Activated naive CD4-positive, alpha-beta T cell treated with anti-CD3 and anti-CD28 coated beads, Interleukin-2, amount 50 U/mL, for 72 hours (primary cell): ENCODE measurements at regions not wholly inside any gene's neighbourhood (a gene's known extent, or its start where the extent isn't known, plus 50 kb on each side); places are given as distances from the start of the nearest gene placed in this dataset.

ENCODE experiments used
- ATAC-seq, 2 donors: fragments of 150-1000 bp; cut with Tn5 transposase; 2 replicates each; pipeline ENCODE4 v1.10.0; 2021; ENCODE audit warnings: mild to moderate bottlenecking in 2 of 2, moderate library complexity in 2 of 2
- DNase-seq, 2 donors: peaks; one replicate each; pipeline ENCODE4 v3.0.0; 2021 to 2022; ENCODE audit warnings: low spot score in 2 of 2
- H3K27ac Mint-ChIP-seq, 2 donors: one replicate each; pipeline ENCODE4 v1.8.0; 2022; ENCODE audit warnings: mild to moderate bottlenecking in 2 of 2, mixed read lengths in 2 of 2
- H3K36me3 Mint-ChIP-seq, 2 donors: one replicate each; pipeline ENCODE4 v1.8.0; 2022; ENCODE audit warnings: mixed read lengths in 2 of 2
- H3K9me3 Mint-ChIP-seq, 2 donors: one replicate each; pipeline ENCODE4 v1.8.0; 2022; ENCODE audit warnings: mixed read lengths in 2 of 2

GRCh38 chr2:226452768-226453167, 346.9 kb downstream of the IRS1 start:
- H3K36me3 Mint-ChIP-seq: peaks cover 0 to 6% of the 10 kb centered on the region in 2 donors
- no peak overlapping the region for H3K27ac Mint-ChIP-seq
- no peak for ATAC-seq
- DNase-seq: no peak
- peaks cover 6 to 14% of the 10 kb centered on the region in 2 donors for H3K9me3 Mint-ChIP-seq

DNA sequence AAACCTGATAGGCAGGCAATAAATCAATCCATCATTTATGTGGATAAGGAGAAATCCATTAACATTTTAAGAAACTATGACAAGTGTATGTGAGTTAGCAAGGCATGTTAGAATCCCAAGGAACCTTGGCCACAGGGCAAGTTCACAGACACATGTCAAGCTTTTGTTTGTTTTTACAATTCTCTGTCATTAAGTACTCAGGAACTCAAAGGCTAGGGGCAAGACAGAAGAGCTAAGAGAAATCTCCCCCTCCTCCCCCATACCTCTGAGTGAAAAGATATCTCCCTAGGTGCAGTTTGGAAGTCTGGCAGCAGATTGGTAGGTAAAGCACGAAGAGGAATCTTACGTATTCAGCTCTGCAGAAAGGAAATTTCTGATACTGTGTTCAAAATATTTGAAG, 348.1 kb downstream of the IRS1 start:
- DNase-seq: no peak
- Mint-ChIP-seq H3K36me3 (peaks cover 0 to 6% of the 10 kb centered on the region in 2 donors), H3K9me3 (peaks cover 6 to 8% of the 10 kb centered on the region in 2 donors), H3K27ac (no peak overlapping the region)
- no peak for ATAC-seq

DNA sequence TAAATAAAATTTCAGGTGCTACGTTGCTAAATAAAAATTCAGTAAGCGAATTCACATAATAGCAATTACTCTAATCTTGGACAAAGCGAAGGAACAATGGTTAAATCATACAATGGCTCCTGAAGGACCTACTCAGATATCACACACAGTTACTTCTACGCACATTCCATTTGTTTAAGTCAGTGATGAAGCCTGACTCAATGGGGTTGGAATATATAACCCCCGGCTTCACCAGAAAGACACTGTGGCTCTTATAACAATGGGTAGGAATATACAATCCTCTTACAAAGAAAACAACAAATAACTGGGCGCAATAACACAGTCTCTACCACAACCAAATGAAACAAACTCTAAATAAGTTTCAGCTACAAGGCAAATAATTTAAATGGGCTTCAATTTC, 349.5 kb downstream of the IRS1 start:
- ATAC-seq: no peak
- Mint-ChIP-seq H3K36me3 (peaks cover 0 to 3% of the 10 kb centered on the region in 2 donors), H3K27ac (no peak overlapping the region), H3K9me3 (peaks cover 6% of the 10 kb centered on the region in 2 donors)
- DNase-seq: no peak

DNA sequence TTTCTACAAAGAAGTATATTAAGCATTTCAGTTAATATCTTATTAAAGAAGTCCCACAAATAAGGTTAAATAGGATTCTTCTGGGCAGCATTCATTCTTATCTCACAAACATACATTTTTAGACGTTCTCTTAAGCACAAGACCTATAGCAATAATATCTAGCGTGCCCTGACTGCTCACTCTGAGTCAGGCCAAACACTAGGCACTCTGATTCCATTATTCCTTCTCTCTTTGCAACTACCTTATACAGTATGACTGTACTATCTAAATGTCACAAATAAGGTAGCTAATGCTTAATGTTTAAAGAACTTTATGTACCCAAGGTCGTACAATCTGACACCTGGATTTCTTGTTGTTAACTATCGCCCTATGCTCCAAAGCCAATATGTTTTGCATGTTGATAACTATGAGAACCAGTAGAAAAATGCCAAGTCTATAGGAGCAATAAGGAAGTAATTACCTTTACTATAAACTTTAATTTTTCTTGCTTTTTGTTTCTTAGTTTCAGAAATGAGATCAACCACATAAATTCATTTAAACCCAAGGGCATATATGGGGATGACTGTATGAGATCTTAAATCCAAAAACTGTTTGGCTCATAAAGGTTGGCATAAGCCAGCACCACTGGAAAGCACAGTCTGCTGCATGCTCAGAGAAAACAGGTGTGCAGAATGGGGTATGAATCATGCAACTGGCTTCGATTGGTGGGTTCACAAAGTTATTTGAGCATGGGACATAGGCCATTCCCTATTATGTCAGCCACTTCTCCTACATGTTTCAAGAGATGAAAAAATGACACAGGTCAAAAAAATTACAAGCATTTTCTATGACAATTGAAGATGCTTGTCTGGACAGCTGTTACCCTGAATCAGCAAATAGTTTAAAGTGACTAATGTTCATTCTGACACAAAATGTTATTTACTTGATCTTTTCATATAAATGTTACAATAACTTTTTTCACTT, 352.0 kb downstream of the IRS1 start:
- H3K9me3 Mint-ChIP-seq: peaks cover 6% of the 10 kb centered on the region in 2 donors
- no peak for DNase-seq
- no peak overlapping the region for H3K27ac Mint-ChIP-seq
- no peak for ATAC-seq
- no peaks in the 10 kb centered on the region for H3K36me3 Mint-ChIP-seq

DNA sequence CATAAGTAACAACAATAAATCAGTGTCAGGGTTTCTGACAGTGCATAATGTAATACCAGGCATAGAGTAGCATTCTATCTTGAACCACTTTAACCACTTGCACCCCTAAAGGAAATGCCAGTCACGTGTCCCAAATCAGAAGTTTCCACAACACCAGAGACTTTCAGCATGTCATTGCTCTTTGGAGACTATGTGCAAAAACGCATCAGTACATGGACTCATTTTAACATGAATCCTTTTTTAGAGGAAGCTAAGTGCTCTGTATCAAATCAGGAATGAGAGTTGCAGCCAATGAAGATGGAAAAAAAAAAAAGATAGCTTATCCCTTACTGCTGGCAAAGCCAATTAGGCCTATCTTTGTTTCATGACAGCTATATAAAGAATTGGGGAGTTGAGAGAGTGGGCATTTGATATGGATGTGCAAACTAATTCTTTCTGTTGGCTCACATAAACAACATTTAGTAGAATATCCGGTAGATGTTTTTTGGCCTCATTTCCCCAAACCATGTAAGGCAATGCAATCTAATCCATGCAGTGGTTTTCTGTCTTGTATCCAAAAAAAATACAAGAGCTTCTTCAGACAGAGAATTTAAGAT, 353.1 kb downstream of the IRS1 start:
- Mint-ChIP-seq H3K27ac (no peak overlapping the region), H3K9me3 (no peaks in the 10 kb centered on the region), H3K36me3 (no peaks in the 10 kb centered on the region)
- DNase-seq (no peak), ATAC-seq (no peak)

GRCh38 chr2:226445216-226445861, 354.3 kb downstream of the IRS1 start:
- no peak for DNase-seq
- H3K9me3 Mint-ChIP-seq: no peaks in the 10 kb centered on the region

GRCh38 chr2:226443112-226443511, 356.5 kb downstream of the IRS1 start:
- H3K9me3 Mint-ChIP-seq: no peaks in the 10 kb centered on the region

More at GRCh38 chr2:226445216-226445861, 354.3 kb downstream of the IRS1 start:
- Mint-ChIP-seq H3K36me3 (no peaks in the 10 kb centered on the region), H3K27ac (no peak overlapping the region)
- ATAC-seq: no peak

GRCh38 chr2:226440127-226440918, 359.3 kb downstream of the IRS1 start:
- Mint-ChIP-seq H3K36me3 (no peaks in the 10 kb centered on the region), H3K27ac (no peak overlapping the region), H3K9me3 (no peaks in the 10 kb centered on the region)
- no peak for DNase-seq
- no peak for ATAC-seq

More at GRCh38 chr2:226443112-226443511, 356.5 kb downstream of the IRS1 start:
- no peak overlapping the region for H3K27ac Mint-ChIP-seq
- no peaks in the 10 kb centered on the region for H3K36me3 Mint-ChIP-seq
- no peak for ATAC-seq
- DNase-seq: no peak

GRCh38 chr2:226439337-226439736, 360.3 kb downstream of the IRS1 start:
- no peak overlapping the region for H3K27ac Mint-ChIP-seq
- no peak for DNase-seq
- ATAC-seq: no peak

GRCh38 chr2:226435146-226435545, 364.5 kb downstream of the IRS1 start:
- ATAC-seq: no peak
- no peak overlapping the region for H3K27ac Mint-ChIP-seq
- H3K36me3 Mint-ChIP-seq: no peaks in the 10 kb centered on the region
- H3K9me3 Mint-ChIP-seq: no peaks in the 10 kb centered on the region
- DNase-seq: no peak

More at GRCh38 chr2:226439337-226439736, 360.3 kb downstream of the IRS1 start:
- Mint-ChIP-seq H3K36me3 (no peaks in the 10 kb centered on the region), H3K9me3 (no peaks in the 10 kb centered on the region)

DNA sequence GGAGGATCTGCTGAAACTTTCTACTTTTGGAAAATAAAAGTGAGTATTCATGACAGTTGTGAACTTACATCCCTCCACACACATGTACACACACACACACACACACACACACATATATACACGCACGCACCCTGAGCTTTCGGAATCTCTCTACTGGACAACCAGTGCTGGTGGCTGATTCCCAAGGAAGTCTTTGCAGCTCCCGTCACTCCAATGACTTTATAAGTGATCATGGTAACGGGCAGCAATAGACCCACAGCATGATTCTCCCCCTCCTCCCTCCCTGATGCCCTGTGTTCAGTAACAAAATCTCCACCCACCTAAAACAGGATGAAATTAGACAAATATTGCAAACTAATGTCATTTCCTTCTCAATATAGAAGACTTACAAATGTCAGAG, 364.9 kb downstream of the IRS1 start:
- no peak for DNase-seq
- Mint-ChIP-seq H3K27ac (no peak overlapping the region), H3K36me3 (no peaks in the 10 kb centered on the region), H3K9me3 (no peaks in the 10 kb centered on the region)
- no peak for ATAC-seq

GRCh38 chr2:226431288-226431948, 368.2 kb downstream of the IRS1 start:
- no peak for ATAC-seq
- DNase-seq: no peak
- no peak overlapping the region for H3K27ac Mint-ChIP-seq

GRCh38 chr2:226429476-226429875, 370.1 kb downstream of the IRS1 start:
- ATAC-seq (no peak), DNase-seq (no peak)
- no peaks in the 10 kb centered on the region for H3K9me3 Mint-ChIP-seq
- no peak overlapping the region for H3K27ac Mint-ChIP-seq
- H3K36me3 Mint-ChIP-seq: no peaks in the 10 kb centered on the region

More at GRCh38 chr2:226431288-226431948, 368.2 kb downstream of the IRS1 start:
- no peaks in the 10 kb centered on the region for H3K36me3 Mint-ChIP-seq
- no peaks in the 10 kb centered on the region for H3K9me3 Mint-ChIP-seq

DNA sequence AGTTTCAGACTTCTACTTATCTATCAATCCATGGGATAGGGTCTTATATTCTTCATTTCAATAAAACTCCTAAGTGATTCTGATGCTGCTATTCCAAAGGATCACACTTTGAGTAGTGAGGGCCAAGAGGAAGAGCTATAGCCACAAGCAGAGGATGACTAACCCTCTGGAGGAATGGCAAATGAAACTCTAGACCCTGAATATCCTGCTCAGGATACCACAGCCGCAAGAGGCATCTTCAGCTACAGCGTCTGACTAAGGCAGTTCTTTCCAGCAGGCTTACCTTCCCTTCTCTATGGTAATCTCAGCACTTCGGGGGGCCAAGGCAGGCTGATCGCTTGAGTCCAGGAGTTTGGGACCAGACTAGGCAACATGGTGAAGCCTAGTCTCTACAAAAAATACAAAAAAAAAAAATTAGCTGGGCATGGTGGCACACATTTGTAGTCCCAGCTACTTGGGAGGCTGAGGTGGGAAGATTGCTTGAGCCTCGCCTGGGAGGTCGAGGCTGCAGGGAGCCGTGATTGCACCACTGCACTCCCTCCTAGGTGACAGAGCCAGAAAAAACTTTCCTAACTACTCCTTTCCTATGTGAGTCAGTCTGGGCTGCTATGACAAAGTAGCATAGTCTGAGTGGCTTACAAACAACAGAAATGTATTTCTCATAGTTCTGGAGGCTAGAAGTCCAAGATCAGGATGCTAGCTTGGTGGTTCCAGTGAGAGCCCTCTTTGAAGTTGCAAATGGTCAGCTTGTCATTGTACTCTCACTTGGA, 371.9 kb downstream of the IRS1 start:
- H3K36me3 Mint-ChIP-seq: no peaks in the 10 kb centered on the region
- ATAC-seq: no peak
- H3K27ac Mint-ChIP-seq: no peak overlapping the region

GRCh38 chr2:226426292-226426736, 373.3 kb downstream of the IRS1 start:
- no peak for ATAC-seq

More for the DNA sequence above, 371.9 kb downstream of the IRS1 start:
- no peaks in the 10 kb centered on the region for H3K9me3 Mint-ChIP-seq
- DNase-seq: no peak

More at GRCh38 chr2:226426292-226426736, 373.3 kb downstream of the IRS1 start:
- H3K36me3 Mint-ChIP-seq: no peaks in the 10 kb centered on the region
- H3K9me3 Mint-ChIP-seq: no peaks in the 10 kb centered on the region
- DNase-seq: no peak
- no peak overlapping the region for H3K27ac Mint-ChIP-seq
